RWPE2 (cell line): ENCODE measurements at regions not wholly inside any gene's neighbourhood (a gene's known extent, or its start where the extent isn't known, plus 50 kb on each side); places are given as distances from the start of the nearest gene placed in this dataset.

Source experiments
- ATAC-seq: fragments of 200-7000 bp; cut with Tn5 transposase; 3 replicates; pipeline ENCODE4 v1.9.1; 2021; ENCODE audit warnings: low read depth
- DNase-seq: peaks from one replicate; pipeline ENCODE4 v3.0.0-alpha.2; 2020; ENCODE audit warnings: low spot score
- H3K27ac ChIP-seq: fragments of 450-650 bp; 2 replicates; pipeline ENCODE4 v1.5.1; 2017; ENCODE audit warnings: mild to moderate bottlenecking; ENCODE audit not compliant: poor library complexity, severe bottlenecking
- H3K27me3 ChIP-seq: fragments of 250-450 bp; sonication (Bioruptor Pico); 2 replicates; pipeline ENCODE4 v1.5.1; 2021; ENCODE audit warnings: mild to moderate bottlenecking, moderate library complexity; ENCODE audit not compliant: insufficient read depth, poor library complexity, severe bottlenecking
- H3K36me3 ChIP-seq: fragments of 250-450 bp; sonication (Bioruptor Pico); 2 replicates; pipeline ENCODE4 v1.5.1; 2020; ENCODE audit warnings: low read depth, mild to moderate bottlenecking, moderate library complexity
- H3K4me1 ChIP-seq: fragments of 250-450 bp; sonication (Bioruptor Pico); 2 replicates; pipeline ENCODE4 v1.5.1; 2021; ENCODE audit warnings: mild to moderate bottlenecking, moderate library complexity; ENCODE audit not compliant: insufficient read depth, poor library complexity, severe bottlenecking
- H3K4me3 ChIP-seq: fragments of 250-450 bp; sonication (Bioruptor Pico); 2 replicates; pipeline ENCODE4 v1.5.1; 2021; ENCODE audit warnings: mild to moderate bottlenecking, moderate library complexity; ENCODE audit not compliant: severe bottlenecking
- H3K9me3 ChIP-seq: fragments of 250-450 bp; sonication (Bioruptor Pico); 2 replicates; pipeline ENCODE4 v1.5.1; 2021; ENCODE audit warnings: mild to moderate bottlenecking, moderate library complexity; ENCODE audit not compliant: severe bottlenecking
- CTCF ChIP-seq: fragments of 450-650 bp; IDR thresholded peaks from one replicate; pipeline ENCODE4 v1.5.1; 2017; ENCODE audit warnings: mild to moderate bottlenecking, moderate library complexity; ENCODE audit not compliant: poor library complexity, severe bottlenecking

GRCh38 chr1:68594851-68595250 is 98.0 kb upstream of the DEPDC1 start:
- DNase-seq, result no peak
- peaks cover 4% of the 10 kb centered on the region for H3K27me3 ChIP-seq
- H3K4me3 ChIP-seq, result no peak overlapping the region
- no peak for ATAC-seq
- TF ChIP-seq CTCF, result no peak
- no peak overlapping the region for H3K27ac ChIP-seq
- H3K9me3 ChIP-seq, result no peaks in the 10 kb centered on the region
- no peaks in the 10 kb centered on the region for H3K4me1 ChIP-seq
- H3K36me3 ChIP-seq, result no peaks in the 10 kb centered on the region

- Histone ChIP-seq H3K4me3 (no peak overlapping the region), H3K27me3 (peaks cover under 1% of the 10 kb centered on the region), H3K27ac (no peak overlapping the region), H3K9me3 (no peaks in the 10 kb centered on the region), H3K4me1 (no peaks in the 10 kb centered on the region), H3K36me3 (no peaks in the 10 kb centered on the region)
- DNase-seq, result no peak
- TF ChIP-seq CTCF, result peak; percentile 64
- 0 out of 3 replicates have a peak, but pooled peaks have one; percentile 12 for ATAC-seq
These were observed 103.3 kb upstream of the DEPDC1 start for GRCh38 chr1:68600049-68600661.

- no peak overlapping the region for H3K27ac ChIP-seq
These were observed 111.4 kb upstream of the DEPDC1 start for GRCh38 chr1:68608289-68608688.

GRCh38 chr1:68615312-68615711 is 118.4 kb upstream of the DEPDC1 start:
- no peaks in the 10 kb centered on the region for H3K4me1 ChIP-seq
- no peaks in the 10 kb centered on the region for H3K36me3 ChIP-seq
- no peak overlapping the region for H3K4me3 ChIP-seq
- TF ChIP-seq CTCF, result no peak
- ATAC-seq, result no peak
- no peaks in the 10 kb centered on the region for H3K27me3 ChIP-seq
- no peaks in the 10 kb centered on the region for H3K9me3 ChIP-seq
- no peak overlapping the region for H3K27ac ChIP-seq
- DNase-seq, result no peak

More at GRCh38 chr1:68608289-68608688, 111.4 kb upstream of the DEPDC1 start:
- Histone ChIP-seq H3K36me3 (no peaks in the 10 kb centered on the region), H3K4me3 (no peak overlapping the region), H3K27me3 (no peaks in the 10 kb centered on the region), H3K4me1 (no peaks in the 10 kb centered on the region), H3K9me3 (no peaks in the 10 kb centered on the region)
- no peak for ATAC-seq
- no peak for DNase-seq
- TF ChIP-seq CTCF, result no peak

DNA sequence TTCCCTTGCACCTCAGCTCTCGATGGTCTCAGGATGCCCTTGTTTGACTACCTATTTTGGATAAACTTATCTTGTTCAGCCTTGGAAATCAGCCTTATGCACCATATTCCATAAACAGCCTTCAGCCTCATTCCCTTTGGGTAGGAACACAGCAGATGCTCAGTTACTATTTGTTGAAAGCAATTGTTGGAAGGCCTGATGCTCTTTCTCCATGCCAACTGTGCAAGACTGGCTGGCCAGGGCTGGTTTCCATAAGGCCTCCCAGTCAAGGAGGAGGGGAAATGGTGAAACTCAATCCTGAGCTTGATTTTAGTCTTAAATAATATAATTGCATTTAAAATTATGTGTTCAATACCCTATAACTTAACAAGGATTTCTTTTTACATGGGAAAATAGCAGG is 121.1 kb upstream of the DEPDC1 start:
- H3K27me3 ChIP-seq, result no peaks in the 10 kb centered on the region
- ATAC-seq, result no peak
- H3K36me3 ChIP-seq, result no peaks in the 10 kb centered on the region
- no peak overlapping the region for H3K4me3 ChIP-seq
- DNase-seq, result no peak
- H3K27ac ChIP-seq, result no peak overlapping the region
- H3K9me3 ChIP-seq, result peaks cover 3% of the 10 kb centered on the region
- TF ChIP-seq CTCF, result no peak
- no peaks in the 10 kb centered on the region for H3K4me1 ChIP-seq
